ENCODE measurements at regions not wholly inside any gene's neighbourhood (a gene's known extent, or its start where the extent isn't known, plus 50 kb on each side); places are given as distances from the start of the nearest gene placed in this dataset.
"Not testable (repeated sequence)": the region's sequence is repeated elsewhere in the genome, so short reads cannot be mapped to it uniquely, and the experiment has no call there.

DNA sequence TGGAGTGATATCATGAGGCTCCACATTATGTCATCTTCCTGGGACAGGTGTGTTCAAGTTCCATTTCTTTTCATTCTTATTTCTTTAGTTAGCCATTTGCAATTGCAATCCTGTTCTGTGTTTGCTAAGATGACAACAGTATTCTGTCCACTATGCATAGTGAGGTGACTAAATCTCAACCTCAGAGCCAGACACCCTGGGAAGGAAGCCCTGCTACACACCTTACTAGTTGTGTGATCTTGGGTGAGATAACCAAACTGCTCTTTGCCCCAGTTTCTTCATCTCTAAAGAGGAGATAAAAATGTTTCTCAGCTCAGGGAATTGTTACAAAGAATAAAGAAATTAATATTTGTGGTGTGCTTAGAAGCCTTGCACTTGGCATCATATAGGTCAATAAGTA is 215.1 kb upstream of the RPS23 start:
- ATAC-seq (no peak), DNase-seq (no peak)

- no peak for ATAC-seq
Measured at GRCh38 chr5:82491397-82491796, 213.2 kb upstream of the RPS23 start.

DNA sequence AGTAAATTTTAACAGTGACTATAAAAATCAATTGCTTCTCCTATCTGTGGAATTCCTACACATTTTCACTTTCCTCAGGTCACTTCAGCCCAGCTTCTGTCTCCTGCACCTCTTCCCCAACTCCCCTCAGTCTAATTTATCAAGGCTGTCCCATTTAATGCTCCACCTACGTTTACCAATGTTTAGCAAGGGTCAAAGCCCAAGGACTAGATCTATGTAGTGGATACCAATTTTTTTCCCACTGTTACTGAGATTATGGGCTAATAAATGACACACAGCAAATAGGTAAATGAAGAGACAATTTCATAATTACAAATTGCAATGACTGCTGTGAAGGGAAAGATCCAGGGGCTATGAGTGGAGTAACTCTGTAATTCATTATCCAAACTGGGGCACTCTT is 211.5 kb upstream of the RPS23 start:
- DNase-seq (no peak), ATAC-seq (no peak)

More at GRCh38 chr5:82491397-82491796, 213.2 kb upstream of the RPS23 start:
- DNase-seq, result no peak

- no peak for DNase-seq
- ATAC-seq, result no peak
Measured at GRCh38 chr5:82487131-82487530, 209.0 kb upstream of the RPS23 start.

DNA sequence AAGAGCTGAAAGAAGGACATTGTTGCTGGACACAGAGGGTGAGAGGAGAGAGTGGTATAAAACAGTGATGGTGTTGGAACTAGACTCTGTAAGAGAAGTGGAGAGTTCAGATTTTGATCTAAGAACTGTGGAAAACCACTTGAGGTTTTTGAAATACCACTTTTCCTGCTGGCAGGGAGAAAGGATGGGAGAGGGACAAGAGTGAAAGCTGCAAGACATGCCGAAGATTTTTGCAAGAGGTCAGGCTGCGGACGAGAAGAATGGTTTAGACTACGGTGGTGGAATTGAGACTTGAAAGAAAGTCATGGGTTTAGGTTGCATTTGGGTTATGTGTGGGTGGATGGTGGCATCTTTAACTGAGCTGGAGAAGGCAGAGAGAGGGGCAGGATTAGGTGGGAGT is 202.2 kb upstream of the RPS23 start:
- DNase-seq, result no peak
- no peak for ATAC-seq

DNA sequence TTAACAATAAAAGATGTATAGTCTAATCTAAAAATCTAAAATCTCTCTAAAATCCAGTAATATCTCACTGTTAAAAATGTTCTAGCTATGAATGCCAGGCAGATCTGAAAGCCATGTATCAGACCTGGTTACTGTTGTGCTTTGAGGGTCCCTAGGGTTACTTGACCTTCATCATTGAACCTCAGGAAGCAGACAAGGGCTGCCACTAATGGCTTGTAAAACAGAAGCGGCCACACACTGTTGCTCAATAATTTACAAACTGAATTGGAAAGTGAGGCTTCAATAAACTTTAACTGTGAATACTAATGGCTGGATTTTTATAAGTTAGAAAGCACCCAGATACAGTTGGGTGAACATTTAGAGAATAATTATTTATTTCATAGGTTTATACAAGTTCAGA is 198.0 kb upstream of the RPS23 start:
- no peak for DNase-seq
- ATAC-seq, result no peak

DNA sequence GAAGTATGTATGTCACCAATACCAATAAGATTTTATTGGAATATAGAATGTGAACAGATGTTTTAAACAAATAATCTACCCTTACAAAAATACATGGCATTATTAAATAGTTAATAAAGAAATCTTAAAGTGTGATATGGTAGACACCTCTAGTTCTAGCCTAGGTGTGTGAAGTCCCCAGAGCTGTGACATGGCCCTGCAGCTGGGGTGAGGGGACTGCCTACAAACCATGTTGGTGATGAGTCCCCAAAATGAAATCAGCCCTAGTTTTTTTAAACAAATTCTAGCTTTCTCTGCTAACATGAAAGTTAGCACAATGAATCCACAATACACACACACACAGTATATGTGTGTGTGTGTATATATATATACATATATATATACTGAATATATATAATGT is 195.1 kb upstream of the RPS23 start:
- DNase-seq (no peak), ATAC-seq (no peak)

GRCh38 chr5:82470185-82470994 is 192.2 kb upstream of the RPS23 start:
- DNase-seq, result no peak

GRCh38 chr5:82466986-82467561 is 188.9 kb upstream of the RPS23 start:
- no peak for DNase-seq

More at GRCh38 chr5:82470185-82470994, 192.2 kb upstream of the RPS23 start:
- ATAC-seq, result no peak

GRCh38 chr5:82465235-82465634 is 187.1 kb upstream of the RPS23 start:
- ATAC-seq (no peak), DNase-seq (no peak)

More at GRCh38 chr5:82466986-82467561, 188.9 kb upstream of the RPS23 start:
- ATAC-seq, result no peak

DNA sequence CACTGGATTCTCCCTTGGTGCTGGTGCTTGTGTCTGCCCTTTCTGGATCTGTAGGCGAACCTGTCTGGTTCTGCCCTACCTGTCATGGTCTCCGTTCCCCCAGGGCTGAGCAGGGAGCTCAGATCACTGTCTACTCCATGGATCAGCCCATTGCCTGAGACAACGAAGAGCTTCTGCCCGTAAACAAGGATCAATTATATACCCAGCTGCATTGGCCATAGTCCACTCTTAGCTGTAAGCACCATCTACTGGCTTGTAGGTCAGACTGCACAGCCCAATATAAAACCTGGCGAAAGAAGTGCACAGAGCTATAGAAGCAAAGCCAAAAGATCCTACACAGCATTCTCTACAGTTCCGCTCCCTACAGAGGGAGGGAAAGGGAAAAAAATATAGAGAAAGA is 181.5 kb upstream of the RPS23 start:
- DNase-seq (no peak), ATAC-seq (no peak)

GRCh38 chr5:82455317-82455716 is 177.2 kb upstream of the RPS23 start:
- not testable (repeated sequence) for ATAC-seq, DNase-seq

DNA sequence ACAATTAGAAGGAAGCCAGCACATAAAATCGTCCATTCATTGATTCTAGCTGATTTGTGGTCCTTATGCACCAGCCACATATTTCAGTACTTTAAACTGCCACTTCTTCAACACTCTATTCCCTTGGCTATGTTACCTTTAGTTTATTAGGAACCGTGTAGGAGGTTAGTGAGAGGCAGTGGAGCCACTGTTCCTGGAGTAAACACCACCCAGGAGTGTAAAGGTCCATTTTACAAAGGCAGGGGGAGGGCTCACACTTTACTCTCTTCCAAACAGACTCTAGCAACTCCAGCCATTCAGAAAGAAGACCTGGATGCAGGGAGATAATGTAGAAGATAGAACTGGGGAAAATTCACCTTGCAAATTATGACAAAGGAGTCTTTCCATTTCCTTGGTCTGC is 170.2 kb upstream of the RPS23 start:
- DNase-seq (no peak), ATAC-seq (no peak)

DNA sequence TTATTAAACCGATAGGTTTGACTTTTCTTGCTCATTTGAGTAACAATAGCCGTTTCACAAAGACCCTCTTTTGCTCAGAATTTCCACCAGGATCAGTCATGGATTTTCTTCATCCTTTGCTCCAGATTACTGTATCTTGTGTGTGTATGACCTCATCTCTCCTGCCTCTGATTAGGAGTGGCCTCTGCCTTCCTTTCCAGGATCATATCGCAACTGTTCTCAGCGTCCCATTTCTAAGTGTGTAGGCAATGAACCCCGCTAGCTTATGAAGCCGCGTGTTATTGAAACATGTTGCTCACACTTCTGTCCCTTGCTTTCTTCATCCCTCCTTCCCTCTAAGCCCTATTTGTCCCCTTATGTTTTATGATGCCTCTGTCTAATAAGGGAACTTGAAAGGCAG is 169.8 kb upstream of the RPS23 start:
- no peak for ATAC-seq
- DNase-seq, result no peak

DNA sequence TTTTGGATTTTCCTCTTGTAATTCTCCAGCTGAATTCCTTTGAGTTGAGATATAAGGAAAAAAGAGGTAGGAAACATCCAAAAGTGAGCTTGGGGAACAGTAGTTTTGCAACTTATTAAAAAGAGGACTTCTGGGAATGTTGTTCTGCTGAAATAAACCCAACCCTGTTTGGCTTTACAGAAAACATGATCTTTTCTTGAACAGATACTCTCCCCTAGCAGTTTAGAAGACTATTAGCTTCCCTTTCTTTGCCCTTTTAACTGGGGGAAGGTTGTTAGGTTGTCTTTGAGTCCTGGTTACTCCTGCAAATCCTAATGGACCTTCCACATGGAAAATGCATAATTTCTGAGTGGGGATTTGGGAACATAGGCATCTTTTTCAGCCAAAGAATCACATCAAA is 168.7 kb upstream of the RPS23 start:
- no peak for ATAC-seq
- no peak for DNase-seq

GRCh38 chr5:82445726-82446335 is 167.7 kb upstream of the RPS23 start:
- no peak for DNase-seq
- no peak for ATAC-seq

DNA sequence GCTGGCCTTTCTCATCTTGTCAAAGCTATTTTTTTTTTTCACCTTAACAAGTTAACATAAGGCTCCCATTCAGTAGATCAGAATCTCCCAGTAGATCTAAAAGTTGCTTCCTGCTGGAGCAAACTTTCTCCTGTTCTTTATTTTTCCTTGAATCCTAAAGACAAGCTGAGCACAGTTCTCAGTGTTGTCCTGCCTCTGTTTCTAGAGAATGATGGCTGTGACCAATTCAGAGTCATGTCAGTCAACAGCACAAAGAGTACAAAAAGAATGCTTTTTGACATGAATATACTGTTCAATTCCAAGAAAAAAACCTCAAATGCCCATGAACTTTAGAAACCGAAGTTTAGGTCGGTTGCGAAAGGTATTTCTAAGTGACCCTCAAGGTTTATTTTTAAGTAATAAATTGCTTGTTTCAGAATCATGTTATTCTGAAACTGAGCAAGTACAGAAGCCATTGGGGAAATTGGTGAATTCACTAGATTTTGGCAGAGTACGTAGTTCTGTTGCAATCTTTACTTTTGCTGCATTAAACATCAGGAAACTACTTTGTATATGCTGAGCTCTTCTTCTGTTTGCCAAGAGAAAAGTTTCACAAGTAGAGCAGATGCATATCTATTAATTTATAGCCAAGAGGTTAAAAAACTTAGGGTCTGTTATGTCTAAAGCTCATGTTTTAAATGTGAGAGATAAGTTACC is 161.7 kb upstream of the RPS23 start:
- DNase-seq (no peak), ATAC-seq (no peak)

DNA sequence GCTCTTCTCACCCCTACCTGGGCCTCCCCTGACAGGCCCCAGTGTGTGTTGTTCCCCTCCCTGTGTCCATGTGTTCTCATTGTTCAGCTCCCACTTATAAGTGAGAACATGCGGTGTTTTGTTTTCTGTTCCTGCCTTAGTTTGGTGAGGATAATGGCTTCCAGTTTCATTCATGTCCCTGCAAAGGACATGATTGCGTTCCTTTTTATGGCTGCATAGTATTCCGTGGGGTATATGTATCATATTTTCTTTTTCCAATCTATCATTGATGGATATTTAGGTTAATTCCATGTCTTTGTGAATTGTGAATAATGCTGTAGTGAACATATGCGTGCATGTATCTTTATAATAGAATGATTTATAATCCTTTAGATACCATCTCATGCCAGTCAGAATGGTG is 159.4 kb upstream of the RPS23 start:
- DNase-seq, ATAC-seq: not testable (repeated sequence)

- DNase-seq, result no peak
- ATAC-seq, result no peak
Measured at GRCh38 chr5:82436291-82436690, 158.1 kb upstream of the RPS23 start.

- DNase-seq, ATAC-seq: not testable (repeated sequence)
Measured at GRCh38 chr5:82434696-82435660, 156.8 kb upstream of the RPS23 start.

DNA sequence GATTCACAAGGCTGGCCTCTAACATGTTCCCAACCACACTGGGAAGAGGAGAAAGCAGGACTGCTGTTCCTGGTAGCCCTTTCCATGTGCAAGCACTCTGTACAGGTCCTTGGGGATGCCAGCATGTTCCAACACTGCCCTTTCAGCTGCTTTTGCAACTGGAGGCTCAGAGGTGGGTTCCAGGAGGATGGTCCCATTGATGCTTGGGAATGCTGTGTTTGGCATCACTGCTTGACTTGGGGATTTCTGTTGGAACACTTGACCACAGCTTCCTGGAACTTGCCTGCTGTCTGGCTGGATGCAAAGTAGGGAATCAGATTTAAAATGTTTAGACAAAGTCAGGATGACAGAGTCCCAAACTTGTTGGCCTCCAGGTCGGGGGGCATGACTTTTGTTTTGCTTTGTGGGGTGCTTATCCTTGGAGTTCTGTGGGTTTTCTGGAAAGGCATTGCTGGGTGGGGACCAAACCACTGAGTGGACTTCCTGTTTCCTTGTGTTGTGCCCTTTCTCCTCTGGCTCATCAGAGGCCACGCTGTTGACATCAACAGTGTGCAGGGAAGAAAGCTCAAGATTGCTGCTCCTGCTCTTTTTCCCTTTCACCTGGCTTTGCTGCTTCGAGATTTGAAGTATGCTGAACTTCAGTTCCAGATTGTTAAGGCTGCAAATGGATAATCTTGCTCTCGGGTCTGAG is 148.5 kb upstream of the RPS23 start:
- DNase-seq (no peak), ATAC-seq (no peak)
